NB4 (cell line): ENCODE measurements at regions not wholly inside any gene's neighbourhood (a gene's known extent, or its start where the extent isn't known, plus 50 kb on each side); places are given as distances from the start of the nearest gene placed in this dataset.

Experiments
- DNase-seq: peaks from one replicate; pipeline ENCODE4 v3.0.0; 2010; ENCODE audit warnings: low read depth
- H3K4me3 ChIP-seq: one replicate; pipeline ENCODE4 v1.5.1; 2011; ENCODE audit warnings: mild to moderate bottlenecking, low read depth, low read length, moderate library complexity
- MAX ChIP-seq: IDR thresholded peaks from 2 replicates; pipeline ENCODE4 v1.6.1; 2011; ENCODE audit warnings: low read depth, low read length
- MYC ChIP-seq: IDR thresholded peaks from 2 replicates; pipeline ENCODE4 v1.6.1; 2011; ENCODE audit warnings: low read depth, low read length
- POLR2A ChIP-seq: IDR thresholded peaks from 2 replicates; pipeline ENCODE4 v1.6.1; 2011; ENCODE audit warnings: mild to moderate bottlenecking; ENCODE audit not compliant: insufficient read length; ENCODE audit errors: extremely low read depth
- TF ChIP-seq, protein P1 (sequence below): IDR thresholded peaks from one replicate; pipeline ENCODE4 v1.5.1; 2012; ENCODE audit warnings: low read depth, low read length

GRCh38 chr2:194769030-194769429 lies 888.0 kb upstream of the SLC39A10 start:
- TF ChIP-seq, protein P1, sequence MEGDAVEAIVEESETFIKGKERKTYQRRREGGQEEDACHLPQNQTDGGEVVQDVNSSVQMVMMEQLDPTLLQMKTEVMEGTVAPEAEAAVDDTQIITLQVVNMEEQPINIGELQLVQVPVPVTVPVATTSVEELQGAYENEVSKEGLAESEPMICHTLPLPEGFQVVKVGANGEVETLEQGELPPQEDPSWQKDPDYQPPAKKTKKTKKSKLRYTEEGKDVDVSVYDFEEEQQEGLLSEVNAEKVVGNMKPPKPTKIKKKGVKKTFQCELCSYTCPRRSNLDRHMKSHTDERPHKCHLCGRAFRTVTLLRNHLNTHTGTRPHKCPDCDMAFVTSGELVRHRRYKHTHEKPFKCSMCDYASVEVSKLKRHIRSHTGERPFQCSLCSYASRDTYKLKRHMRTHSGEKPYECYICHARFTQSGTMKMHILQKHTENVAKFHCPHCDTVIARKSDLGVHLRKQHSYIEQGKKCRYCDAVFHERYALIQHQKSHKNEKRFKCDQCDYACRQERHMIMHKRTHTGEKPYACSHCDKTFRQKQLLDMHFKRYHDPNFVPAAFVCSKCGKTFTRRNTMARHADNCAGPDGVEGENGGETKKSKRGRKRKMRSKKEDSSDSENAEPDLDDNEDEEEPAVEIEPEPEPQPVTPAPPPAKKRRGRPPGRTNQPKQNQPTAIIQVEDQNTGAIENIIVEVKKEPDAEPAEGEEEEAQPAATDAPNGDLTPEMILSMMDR, result no peak
- no peak for TF ChIP-seq MAX
- TF ChIP-seq POLR2A, result no peak
- no peak for TF ChIP-seq MYC
- DNase-seq, result no peak
- H3K4me3 ChIP-seq, result no peak overlapping the region

DNA sequence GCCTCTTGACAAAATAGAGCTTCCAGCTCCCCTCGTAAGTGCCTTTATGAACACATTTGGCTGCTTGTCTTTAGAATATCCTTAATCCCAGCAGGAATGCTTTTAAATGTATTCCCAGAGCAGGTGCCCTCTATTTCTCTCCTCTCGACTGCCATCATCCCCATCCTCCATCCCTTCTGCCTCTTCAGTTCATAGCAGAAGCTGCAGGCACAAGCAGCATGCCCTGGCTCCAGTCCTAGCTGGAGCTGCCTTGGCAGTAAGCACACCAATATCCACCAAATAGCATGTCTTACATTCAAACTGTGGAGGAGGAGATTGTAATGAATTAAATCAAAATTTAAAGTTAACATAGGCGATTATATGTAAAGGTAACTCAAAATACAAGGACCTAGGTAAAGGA lies 891.3 kb upstream of the SLC39A10 start:
- no peak overlapping the region for H3K4me3 ChIP-seq
- DNase-seq, result no peak
- TF ChIP-seq POLR2A (no peak), MYC (no peak), MAX (no peak)
- TF ChIP-seq, protein P1, result no peak

DNA sequence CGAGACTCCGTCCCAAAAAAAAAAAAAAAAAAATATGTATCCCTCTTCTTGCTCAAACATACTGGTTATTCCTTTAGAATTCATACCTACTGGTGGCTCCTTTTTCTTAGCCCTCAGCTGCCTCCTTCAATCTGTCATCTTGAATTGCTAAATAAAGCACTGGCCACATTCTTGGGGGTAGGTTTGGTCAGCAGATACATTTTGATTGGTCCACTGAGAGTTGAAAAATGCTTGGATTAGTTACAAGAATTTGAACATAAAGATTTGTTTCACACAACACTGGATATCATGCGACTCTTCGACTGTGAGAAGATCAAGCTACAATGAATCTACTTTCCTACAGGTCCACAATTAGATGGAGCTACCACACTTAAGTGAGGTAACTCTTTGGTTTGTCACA lies 906.1 kb upstream of the SLC39A10 start:
- no peak for TF ChIP-seq MAX
- TF ChIP-seq MYC, result no peak
- TF ChIP-seq, protein P1, result no peak
- no peak for TF ChIP-seq POLR2A
- H3K4me3 ChIP-seq, result no peak overlapping the region
- no peak for DNase-seq

DNA sequence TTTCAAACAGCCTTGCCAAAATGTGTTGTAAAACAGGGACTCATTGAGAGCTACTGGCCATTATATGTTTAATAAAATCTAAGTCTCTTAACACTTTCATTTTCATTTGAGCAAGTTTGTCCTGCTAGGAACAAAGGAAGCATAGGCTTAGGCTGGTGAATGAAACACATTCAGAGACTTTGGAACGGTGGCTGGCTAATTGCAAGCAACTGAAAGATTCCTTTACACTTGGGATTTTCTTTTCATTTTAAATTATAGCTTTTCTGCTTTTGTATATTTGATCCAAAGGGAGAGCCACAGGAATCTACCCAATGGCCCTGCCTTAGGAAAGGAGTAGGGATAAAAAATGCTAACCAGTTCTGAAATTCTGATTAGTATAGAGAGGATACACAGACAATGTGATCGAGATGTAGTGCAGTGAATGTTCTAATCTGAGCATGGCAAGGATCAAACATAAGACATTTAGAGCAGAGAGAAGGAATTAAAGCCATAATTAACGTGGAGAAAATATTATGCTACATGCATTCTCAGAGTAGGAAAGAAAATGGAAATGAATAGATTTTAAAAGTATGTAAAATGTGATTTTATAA lies 911.4 kb upstream of the SLC39A10 start:
- TF ChIP-seq, protein P1, result no peak
- no peak for TF ChIP-seq MAX
- no peak for TF ChIP-seq MYC
- TF ChIP-seq POLR2A, result no peak
- no peak overlapping the region for H3K4me3 ChIP-seq
- DNase-seq, result no peak

GRCh38 chr2:194742706-194743105 lies 914.3 kb upstream of the SLC39A10 start:
- TF ChIP-seq POLR2A (no peak), MAX (no peak), MYC (no peak)
- TF ChIP-seq, protein P1, result no peak
- H3K4me3 ChIP-seq, result no peak overlapping the region
- DNase-seq, result no peak

DNA sequence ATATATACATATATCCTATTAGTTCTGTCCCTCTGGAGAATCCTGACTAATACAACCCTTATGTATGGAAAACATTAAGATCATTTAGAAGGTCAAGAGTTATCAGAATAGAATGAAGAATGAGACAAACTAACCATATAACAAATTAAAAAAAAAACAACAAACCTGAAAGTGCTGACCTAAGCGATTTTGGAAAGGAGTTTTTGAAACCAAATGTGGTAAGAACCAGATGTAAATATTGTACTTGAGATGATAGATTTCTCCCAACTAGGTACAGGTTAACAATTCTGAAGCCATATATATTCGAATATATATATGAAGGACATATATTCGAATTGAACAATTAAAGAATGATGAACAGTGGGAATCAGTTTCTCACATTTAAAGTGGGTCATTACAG lies 917.8 kb upstream of the SLC39A10 start:
- no peak for TF ChIP-seq MYC
- TF ChIP-seq MAX, result no peak
- no peak for TF ChIP-seq POLR2A
- TF ChIP-seq, protein P1, result no peak
- H3K4me3 ChIP-seq, result no peak overlapping the region
- no peak for DNase-seq
